ENCODE measurements at regions not wholly inside any gene's neighbourhood (a gene's known extent, or its start where the extent isn't known, plus 50 kb on each side); places are given as distances from the start of the nearest gene placed in this dataset.
"Not testable (repeated sequence)": the region's sequence is repeated elsewhere in the genome, so short reads cannot be mapped to it uniquely, and the experiment has no call there.

GRCh38 chr21:13854638-13855037 is 245.1 kb downstream of the POTED start:
- POLR2A ChIA-PET = no interaction called here
- Histone ChIP-seq H3K4me1 (no peaks in the 10 kb centered on the region), H3K9me3 (no peaks in the 10 kb centered on the region), H3K4me2 (no peak overlapping the region), H3K27ac (no peak overlapping the region), H3K4me3 (no peak overlapping the region)
- ATAC-seq (no peak), DNase-seq (ENCODE audit: low read depth in 1 of 2, low spot score in 1 of 2) (no peak), FAIRE-seq (no peak)
- CTCF ChIA-PET = no interaction called here
- TF ChIP-seq CTCF (IDR thresholded peaks at IDR 0.05) (no peak), GATA3 (IDR thresholded peaks at IDR 0.05; ENCODE audit: borderline replicate concordance) (no peak), CHD4 (IDR thresholded peaks at IDR 0.05; ENCODE audit: borderline replicate concordance) (no peak), EHMT2 (IDR thresholded peaks at IDR 0.05; ENCODE audit: low read depth) (no peak), JUN (IDR thresholded peaks at IDR 0.05) (no peak), FOXS1 (CRISPR knock-in tag; IDR thresholded peaks at IDR 0.05) (no peak), MAX (IDR thresholded peaks at IDR 0.05) (no peak), TFCP2L1 (CRISPR knock-in tag; IDR thresholded peaks at IDR 0.05) (no peak), ESRRA (IDR thresholded peaks at IDR 0.05; ENCODE audit: borderline replicate concordance, low read length) (no peak), MAZ (IDR thresholded peaks at IDR 0.05; ENCODE audit: borderline replicate concordance, low read depth, low read length) (no peak), RFX5 (IDR thresholded peaks at IDR 0.05) (no peak), RCOR1 (IDR thresholded peaks at IDR 0.05; ENCODE audit: low read depth, low read length) (no peak), PBX3 (IDR thresholded peaks at IDR 0.05) (no peak), MYC (IDR thresholded peaks at IDR 0.05; ENCODE audit: borderline replicate concordance, low read length) (no peak), ELK1 (IDR thresholded peaks at IDR 0.05; ENCODE audit: low read depth, low read length) (no peak), HOXA7 (CRISPR knock-in tag; IDR thresholded peaks at IDR 0.05) (no peak), CBX8 (IDR thresholded peaks at IDR 0.05) (no peak), HDAC2 (IDR thresholded peaks at IDR 0.05) (no peak)
- WGBS (ENCODE audit: missing lambda C conversion rate) = 38% methylated on average over 7 of the region's 7 CpGs

GRCh38 chr21:13850808-13851207 is 241.2 kb downstream of the POTED start:
- H3K9me3 ChIP-seq; H3K4me2 ChIP-seq; H3K4me3 ChIP-seq; CTCF ChIA-PET; DNase-seq (ENCODE audit: low read depth in 1 of 2, low spot score in 1 of 2); H3K4me1 ChIP-seq; FAIRE-seq; ATAC-seq; POLR2A ChIA-PET; H3K27ac ChIP-seq: not testable (repeated sequence)
- 17% methylated on average over 3 of the region's 7 CpGs for WGBS (ENCODE audit: missing lambda C conversion rate)

GRCh38 chr21:13849489-13849888 is 239.9 kb downstream of the POTED start:
- DNase-seq (ENCODE audit: low read depth in 1 of 2, low spot score in 1 of 2); ATAC-seq; CTCF ChIA-PET; H3K4me1 ChIP-seq; H3K27ac ChIP-seq; H3K4me3 ChIP-seq; H3K9me3 ChIP-seq; H3K4me2 ChIP-seq; FAIRE-seq; POLR2A ChIA-PET: not testable (repeated sequence)
- no CpG with 5 or more reads among the region's 3 CpGs for WGBS (ENCODE audit: missing lambda C conversion rate)

GRCh38 chr21:13846718-13847117 is 237.1 kb downstream of the POTED start:
- CTCF ChIA-PET; H3K4me2 ChIP-seq; DNase-seq (ENCODE audit: low read depth in 1 of 2, low spot score in 1 of 2); H3K4me1 ChIP-seq; H3K27ac ChIP-seq; ATAC-seq; H3K4me3 ChIP-seq; FAIRE-seq; POLR2A ChIA-PET; H3K9me3 ChIP-seq: not testable (repeated sequence)
- peak; percentile 78 for TF ChIP-seq REST (IDR thresholded peaks at IDR 0.05)
- WGBS (ENCODE audit: missing lambda C conversion rate) = 7% methylated on average over 6 of the region's 6 CpGs

- H3K4me2 ChIP-seq; ATAC-seq; H3K4me3 ChIP-seq; H3K9me3 ChIP-seq; DNase-seq (ENCODE audit: low read depth in 1 of 2, low spot score in 1 of 2); H3K27ac ChIP-seq; CTCF ChIA-PET; POLR2A ChIA-PET; FAIRE-seq; H3K4me1 ChIP-seq: not testable (repeated sequence)
- 0% methylated on average over 2 of the region's 6 CpGs for WGBS (ENCODE audit: missing lambda C conversion rate)
These were observed 235.0 kb downstream of the POTED start for GRCh38 chr21:13844574-13844973.
